ENCODE measurements at regions not wholly inside any gene's neighbourhood (a gene's known extent, or its start where the extent isn't known, plus 50 kb on each side); places are given as distances from the start of the nearest gene placed in this dataset.
A peak's percentile ranks its signal among the peaks of the same experiment; 100 is the strongest.

DNA sequence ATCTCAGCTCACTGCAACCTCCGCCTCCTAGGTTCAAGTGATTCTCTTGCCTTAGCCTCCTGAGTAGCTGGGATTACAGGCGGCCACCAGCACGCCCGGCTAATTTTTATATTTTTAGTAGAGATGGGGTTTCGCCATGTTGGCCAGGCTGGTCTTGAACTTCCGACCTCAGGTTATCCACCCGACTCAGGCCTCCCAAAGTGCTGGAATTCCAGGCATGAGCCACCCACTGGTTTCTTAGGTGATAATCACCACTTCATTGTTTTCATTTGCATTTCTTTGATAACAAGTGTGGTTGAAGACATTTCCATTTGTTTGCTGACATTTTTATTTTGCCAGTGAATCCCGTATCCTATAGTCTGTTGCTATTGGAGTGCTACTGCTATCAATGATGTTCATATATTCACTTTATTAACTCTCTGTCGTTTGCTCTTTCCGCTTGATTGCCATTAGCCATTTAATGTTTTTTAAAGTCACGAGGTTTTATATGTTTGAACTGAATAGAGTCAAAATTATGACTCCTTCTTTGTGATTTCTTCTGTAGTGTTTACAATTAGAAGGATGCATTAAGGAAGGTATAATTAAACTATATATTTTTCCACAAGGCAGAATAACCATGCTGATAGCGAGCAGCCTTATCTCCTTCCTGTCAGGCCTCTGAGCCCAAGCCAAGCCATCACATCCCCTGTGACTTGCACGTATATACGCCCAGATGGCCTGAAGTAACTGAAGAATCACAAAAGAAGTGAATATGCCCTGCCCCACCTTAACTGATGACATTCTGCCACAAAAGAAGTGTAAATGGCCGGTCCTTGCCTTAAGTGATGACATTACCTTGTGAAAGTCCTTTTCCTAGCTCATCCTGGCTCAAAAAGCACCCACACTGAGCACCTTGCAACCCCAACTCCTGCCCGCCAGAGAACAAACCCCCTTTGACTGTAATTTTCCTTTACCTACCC lies 87.3 kb upstream of the DAPK1 start (continued):
- TF ChIP-seq SP1 (IDR thresholded peaks at IDR 0.05; ENCODE audit: low read depth, low read length) = peak; percentile 70
